ENCODE measurements at regions not wholly inside any gene's neighbourhood (a gene's known extent, or its start where the extent isn't known, plus 50 kb on each side); places are given as distances from the start of the nearest gene placed in this dataset.

- no peak for DNase-seq (ENCODE audit: unreplicated experiment)
- no peak for TF ChIP-seq CTCF (IDR thresholded peaks at IDR 0.05; ENCODE audit: unreplicated experiment)
- BruUV-seq (replicated peaks) = no TSS peak
- ChIA-PET POLR2A (no interaction called here), CTCF (no interaction called here)
- peaks cover 14% of the 10 kb centered on the region for H3K9me3 Mint-ChIP-seq (ENCODE audit: unreplicated experiment)
- no peaks in the 10 kb centered on the region for H3K27me3 Mint-ChIP-seq (ENCODE audit: insufficient read depth, unreplicated experiment)
- H3K27ac Mint-ChIP-seq (ENCODE audit: low read depth, unreplicated experiment) = no peak overlapping the region
- H3K4me3 Mint-ChIP-seq (ENCODE audit: unreplicated experiment) = no peak overlapping the region
- H3K4me1 Mint-ChIP-seq (ENCODE audit: insufficient read depth, unreplicated experiment) = no peaks in the 10 kb centered on the region
- no peaks in the 10 kb centered on the region for H3K36me3 Mint-ChIP-seq (ENCODE audit: insufficient read depth, unreplicated experiment)
- intact Hi-C loops (cut with micrococcal nuclease) = no loop called here
These were observed 541.5 kb upstream of the DPP6 start for GRCh38 chr7:153510674-153511073.

- H3K27ac Mint-ChIP-seq (ENCODE audit: low read depth, unreplicated experiment) = no peak overlapping the region
- H3K4me3 Mint-ChIP-seq (ENCODE audit: unreplicated experiment) = no peak overlapping the region
- POLR2A ChIA-PET = no interaction called here
- H3K4me1 Mint-ChIP-seq (ENCODE audit: insufficient read depth, unreplicated experiment) = peaks cover 8% of the 10 kb centered on the region
- H3K36me3 Mint-ChIP-seq (ENCODE audit: insufficient read depth, unreplicated experiment) = no peaks in the 10 kb centered on the region
- H3K27me3 Mint-ChIP-seq (ENCODE audit: insufficient read depth, unreplicated experiment) = no peaks in the 10 kb centered on the region
- intact Hi-C loops (cut with micrococcal nuclease) = no loop called here
- BruUV-seq (replicated peaks) = no TSS peak
- peaks cover 14% of the 10 kb centered on the region for H3K9me3 Mint-ChIP-seq (ENCODE audit: unreplicated experiment)
- DNase-seq (ENCODE audit: unreplicated experiment) = no peak
- CTCF ChIA-PET = no interaction called here
- no peak for TF ChIP-seq CTCF (IDR thresholded peaks at IDR 0.05; ENCODE audit: unreplicated experiment)
These were observed 538.2 kb upstream of the DPP6 start for GRCh38 chr7:153514032-153514431.

GRCh38 chr7:153515359-153515758 is 536.8 kb upstream of the DPP6 start:
- no peak for DNase-seq (ENCODE audit: unreplicated experiment)
- no peaks in the 10 kb centered on the region for H3K36me3 Mint-ChIP-seq (ENCODE audit: insufficient read depth, unreplicated experiment)
- H3K4me3 Mint-ChIP-seq (ENCODE audit: unreplicated experiment) = no peak overlapping the region
- peaks cover 21% of the 10 kb centered on the region for H3K9me3 Mint-ChIP-seq (ENCODE audit: unreplicated experiment)
- no peak for TF ChIP-seq CTCF (IDR thresholded peaks at IDR 0.05; ENCODE audit: unreplicated experiment)
- ChIA-PET POLR2A (interaction anchor here (0.6 kb wide), 1 partner anchor 23 kb away, joined by 4 read pairs; no protein-coding TSS in a partner anchor), CTCF (interaction anchor here (0.6 kb wide), 1 partner anchor 1015 kb away, joined by 3 read pairs; no protein-coding TSS in a partner anchor)
- H3K27ac Mint-ChIP-seq (ENCODE audit: low read depth, unreplicated experiment) = no peak overlapping the region
- H3K27me3 Mint-ChIP-seq (ENCODE audit: insufficient read depth, unreplicated experiment) = no peaks in the 10 kb centered on the region
- H3K4me1 Mint-ChIP-seq (ENCODE audit: insufficient read depth, unreplicated experiment) = peaks cover 8% of the 10 kb centered on the region
- no TSS peak for BruUV-seq (replicated peaks)
- intact Hi-C loops (cut with micrococcal nuclease) = no loop called here

GRCh38 chr7:153518201-153518984 is 533.8 kb upstream of the DPP6 start:
- Mint-ChIP-seq H3K27ac (ENCODE audit: low read depth, unreplicated experiment) (peak overlapping the region; percentile 87), H3K4me3 (ENCODE audit: unreplicated experiment) (peak overlapping the region; percentile 5), H3K4me1 (ENCODE audit: insufficient read depth, unreplicated experiment) (peaks cover 23% of the 10 kb centered on the region), H3K27me3 (ENCODE audit: insufficient read depth, unreplicated experiment) (no peaks in the 10 kb centered on the region), H3K9me3 (ENCODE audit: unreplicated experiment) (peaks cover 7% of the 10 kb centered on the region), H3K36me3 (ENCODE audit: insufficient read depth, unreplicated experiment) (no peaks in the 10 kb centered on the region)
- TF ChIP-seq CTCF (IDR thresholded peaks at IDR 0.05; ENCODE audit: unreplicated experiment) = no peak
- intact Hi-C loops (cut with micrococcal nuclease) = no loop called here
- POLR2A ChIA-PET = no interaction called here
- no TSS peak for BruUV-seq (replicated peaks)
- CTCF ChIA-PET = interaction anchor here (1.1 kb wide), 1 partner anchor 69 kb away, joined by 4 read pairs; no protein-coding TSS in a partner anchor
- no peak for DNase-seq (ENCODE audit: unreplicated experiment)
